ENCODE measurements at regions not wholly inside any gene's neighbourhood (a gene's known extent, or its start where the extent isn't known, plus 50 kb on each side); places are given as distances from the start of the nearest gene placed in this dataset.

DNA sequence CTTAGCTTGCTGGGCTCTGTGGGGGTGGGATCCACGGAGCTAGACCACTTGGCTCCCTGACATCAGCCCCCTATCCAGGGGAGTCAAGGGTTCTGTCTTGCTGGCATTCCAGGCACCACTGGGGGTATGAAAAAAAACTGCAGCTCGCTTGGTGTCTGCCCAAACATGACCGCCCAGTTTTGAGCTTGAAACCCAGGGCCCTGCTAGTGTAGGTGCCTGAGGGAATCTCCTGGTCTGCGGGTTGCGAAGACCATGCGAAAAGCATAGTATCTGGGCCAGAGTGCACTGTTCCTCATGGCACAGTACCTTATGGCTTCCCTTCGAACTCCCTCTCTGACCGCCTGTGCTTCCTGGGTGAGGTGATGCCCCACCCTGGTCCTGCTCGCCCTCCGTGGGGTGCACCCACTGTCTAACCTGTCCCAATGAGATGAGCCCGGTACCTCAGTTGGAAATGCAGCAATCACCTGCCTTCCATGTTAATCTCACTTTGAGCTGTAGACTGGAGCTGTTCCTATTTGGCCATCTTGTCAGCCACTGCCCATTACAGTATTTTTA, 120.8 kb upstream of the TNFSF11 start:
- intact Hi-C loops (cut with micrococcal nuclease): no loop called here
- POLR2A ChIA-PET (ENCODE audit: unreplicated experiment): no interaction called here
- no peaks in the 10 kb centered on the region for H4K20me1 ChIP-seq (ENCODE audit: low read length)
- TF ChIP-seq EZH2phosphoT487 (IDR thresholded peaks at IDR 0.05; ENCODE audit: borderline replicate concordance, low read length) (no peak), EZH2 (IDR thresholded peaks at IDR 0.05; ENCODE audit: low read length, unreplicated experiment) (no peak)
- TF ChIP-seq, protein P1, sequence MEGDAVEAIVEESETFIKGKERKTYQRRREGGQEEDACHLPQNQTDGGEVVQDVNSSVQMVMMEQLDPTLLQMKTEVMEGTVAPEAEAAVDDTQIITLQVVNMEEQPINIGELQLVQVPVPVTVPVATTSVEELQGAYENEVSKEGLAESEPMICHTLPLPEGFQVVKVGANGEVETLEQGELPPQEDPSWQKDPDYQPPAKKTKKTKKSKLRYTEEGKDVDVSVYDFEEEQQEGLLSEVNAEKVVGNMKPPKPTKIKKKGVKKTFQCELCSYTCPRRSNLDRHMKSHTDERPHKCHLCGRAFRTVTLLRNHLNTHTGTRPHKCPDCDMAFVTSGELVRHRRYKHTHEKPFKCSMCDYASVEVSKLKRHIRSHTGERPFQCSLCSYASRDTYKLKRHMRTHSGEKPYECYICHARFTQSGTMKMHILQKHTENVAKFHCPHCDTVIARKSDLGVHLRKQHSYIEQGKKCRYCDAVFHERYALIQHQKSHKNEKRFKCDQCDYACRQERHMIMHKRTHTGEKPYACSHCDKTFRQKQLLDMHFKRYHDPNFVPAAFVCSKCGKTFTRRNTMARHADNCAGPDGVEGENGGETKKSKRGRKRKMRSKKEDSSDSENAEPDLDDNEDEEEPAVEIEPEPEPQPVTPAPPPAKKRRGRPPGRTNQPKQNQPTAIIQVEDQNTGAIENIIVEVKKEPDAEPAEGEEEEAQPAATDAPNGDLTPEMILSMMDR (conservative IDR thresholded peaks at IDR 0.05; ENCODE audit: low read depth, low read length): no peak
- H3K27me3 ChIP-seq (ENCODE audit: low read length): no peaks in the 10 kb centered on the region
- H3K9me3 ChIP-seq (ENCODE audit: low read length): no peaks in the 10 kb centered on the region
- no peak overlapping the region for H3K27ac ChIP-seq (ENCODE audit: low read length)
- no peaks in the 10 kb centered on the region for H3K4me1 ChIP-seq (ENCODE audit: insufficient read depth, low read length)
- no peak overlapping the region for H2AFZ ChIP-seq (ENCODE audit: low read length)
- H3F3A ChIP-seq (ENCODE audit: low read length, unreplicated experiment): no peaks in the 10 kb centered on the region
- H3K4me2 ChIP-seq (ENCODE audit: low read length): no peak overlapping the region
- BruUV-seq (replicated peaks): no TSS peak
- H3K9me2 ChIP-seq (replicated peaks; ENCODE audit: low read length): no peaks in the 10 kb centered on the region
- H3K79me2 ChIP-seq (ENCODE audit: low read length): no peaks in the 10 kb centered on the region
- no peak overlapping the region for H3K4me3 ChIP-seq (ENCODE audit: low read length)
- no peak overlapping the region for H3K9ac ChIP-seq (ENCODE audit: low read length)
- no peaks in the 10 kb centered on the region for H3K36me3 ChIP-seq (ENCODE audit: low read depth, low read length)
- ATAC-seq (no peak), DNase-seq (no peak)
- CTCF ChIA-PET: no interaction called here

DNA sequence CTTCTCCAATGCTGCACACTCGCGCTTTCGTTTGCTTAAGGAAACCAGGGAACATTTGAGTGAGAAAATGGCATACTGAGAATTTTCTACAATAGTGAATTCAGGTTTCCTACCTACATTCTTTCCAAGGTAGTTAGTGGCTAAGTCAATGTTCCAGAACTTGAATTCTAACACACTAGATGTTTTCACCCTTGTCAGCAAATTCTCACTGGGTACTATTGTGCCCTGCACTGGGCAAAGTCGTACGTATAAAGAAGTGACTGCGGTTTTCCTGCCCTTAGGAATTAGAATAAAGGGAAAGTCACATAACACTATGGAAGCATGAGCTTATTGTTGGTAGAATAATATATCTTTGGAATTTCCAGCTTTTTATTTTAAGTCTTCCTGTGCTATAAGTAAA, 119.2 kb upstream of the TNFSF11 start:
- DNase-seq (no peak), ATAC-seq (no peak)
- Histone ChIP-seq H3K27me3 (ENCODE audit: low read length) (no peaks in the 10 kb centered on the region), H4K20me1 (ENCODE audit: low read length) (no peaks in the 10 kb centered on the region), H3K4me3 (ENCODE audit: low read length) (no peak overlapping the region), H3K36me3 (ENCODE audit: low read depth, low read length) (no peaks in the 10 kb centered on the region), H3K4me1 (ENCODE audit: insufficient read depth, low read length) (no peaks in the 10 kb centered on the region), H3K9ac (ENCODE audit: low read length) (no peak overlapping the region), H2AFZ (ENCODE audit: low read length) (no peak overlapping the region), H3K9me3 (ENCODE audit: low read length) (no peaks in the 10 kb centered on the region), H3K79me2 (ENCODE audit: low read length) (no peaks in the 10 kb centered on the region), H3K27ac (ENCODE audit: low read length) (no peak overlapping the region), H3K9me2 (replicated peaks; ENCODE audit: low read length) (no peaks in the 10 kb centered on the region), H3K4me2 (ENCODE audit: low read length) (no peak overlapping the region), H3F3A (ENCODE audit: low read length, unreplicated experiment) (no peaks in the 10 kb centered on the region)
- intact Hi-C loops (cut with micrococcal nuclease): no loop called here
- no TSS peak for BruUV-seq (replicated peaks)
- TF ChIP-seq EZH2phosphoT487 (IDR thresholded peaks at IDR 0.05; ENCODE audit: borderline replicate concordance, low read length) (no peak), EZH2 (IDR thresholded peaks at IDR 0.05; ENCODE audit: low read length, unreplicated experiment) (no peak)
- TF ChIP-seq, protein P1 (conservative IDR thresholded peaks at IDR 0.05; ENCODE audit: low read depth, low read length): no peak
- ChIA-PET POLR2A (ENCODE audit: unreplicated experiment) (no interaction called here), CTCF (no interaction called here)

DNA sequence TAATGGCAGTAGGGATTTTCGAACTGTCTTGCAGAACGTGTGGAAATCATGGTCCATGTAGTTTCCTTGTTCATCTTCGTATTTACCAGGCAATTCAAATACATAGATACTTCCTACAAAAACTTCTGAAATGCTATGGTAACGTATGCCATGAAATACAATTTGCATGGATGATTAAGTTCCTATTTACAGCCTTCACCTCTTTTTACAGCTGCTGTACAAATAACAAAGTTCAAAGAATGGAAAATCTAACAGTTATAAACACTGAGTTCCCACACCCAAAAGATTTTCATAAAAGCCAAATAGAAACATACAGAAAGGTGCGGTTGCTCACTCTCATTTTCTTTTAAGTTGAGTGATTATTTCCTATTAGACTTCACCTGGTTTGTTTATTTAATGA, 115.8 kb upstream of the TNFSF11 start:
- ChIA-PET POLR2A (ENCODE audit: unreplicated experiment) (no interaction called here), CTCF (no interaction called here)
- no peak overlapping the region for H3K4me3 ChIP-seq (ENCODE audit: low read length)
- H3K36me3 ChIP-seq (ENCODE audit: low read depth, low read length): no peaks in the 10 kb centered on the region
- H3K9me3 ChIP-seq (ENCODE audit: low read length): no peaks in the 10 kb centered on the region
- H3K9ac ChIP-seq (ENCODE audit: low read length): no peak overlapping the region
- H3K4me1 ChIP-seq (ENCODE audit: insufficient read depth, low read length): no peaks in the 10 kb centered on the region
- ATAC-seq: no peak
- TF ChIP-seq EZH2phosphoT487 (IDR thresholded peaks at IDR 0.05; ENCODE audit: borderline replicate concordance, low read length) (no peak), EZH2 (IDR thresholded peaks at IDR 0.05; ENCODE audit: low read length, unreplicated experiment) (no peak)
- TF ChIP-seq, protein P1 (conservative IDR thresholded peaks at IDR 0.05; ENCODE audit: low read depth, low read length): no peak
- no peak overlapping the region for H3K4me2 ChIP-seq (ENCODE audit: low read length)
- H3K27me3 ChIP-seq (ENCODE audit: low read length): no peaks in the 10 kb centered on the region
- H3K79me2 ChIP-seq (ENCODE audit: low read length): no peaks in the 10 kb centered on the region
- intact Hi-C loops (cut with micrococcal nuclease): loop anchor here (2.0 kb wide), 1 partner anchor 53 kb away; no protein-coding TSS in a partner anchor
- H4K20me1 ChIP-seq (ENCODE audit: low read length): no peaks in the 10 kb centered on the region
- no peaks in the 10 kb centered on the region for H3F3A ChIP-seq (ENCODE audit: low read length, unreplicated experiment)
- H2AFZ ChIP-seq (ENCODE audit: low read length): no peak overlapping the region
- no peak overlapping the region for H3K27ac ChIP-seq (ENCODE audit: low read length)
- BruUV-seq (replicated peaks): no TSS peak
- H3K9me2 ChIP-seq (replicated peaks; ENCODE audit: low read length): no peaks in the 10 kb centered on the region
- no peak for DNase-seq
